ENCODE measurements at regions not wholly inside any gene's neighbourhood (a gene's known extent, or its start where the extent isn't known, plus 50 kb on each side); places are given as distances from the start of the nearest gene placed in this dataset.

- TF ChIP-seq POLR2A (IDR thresholded peaks at IDR 0.05) = no peak
- TF ChIP-seq, protein P1, sequence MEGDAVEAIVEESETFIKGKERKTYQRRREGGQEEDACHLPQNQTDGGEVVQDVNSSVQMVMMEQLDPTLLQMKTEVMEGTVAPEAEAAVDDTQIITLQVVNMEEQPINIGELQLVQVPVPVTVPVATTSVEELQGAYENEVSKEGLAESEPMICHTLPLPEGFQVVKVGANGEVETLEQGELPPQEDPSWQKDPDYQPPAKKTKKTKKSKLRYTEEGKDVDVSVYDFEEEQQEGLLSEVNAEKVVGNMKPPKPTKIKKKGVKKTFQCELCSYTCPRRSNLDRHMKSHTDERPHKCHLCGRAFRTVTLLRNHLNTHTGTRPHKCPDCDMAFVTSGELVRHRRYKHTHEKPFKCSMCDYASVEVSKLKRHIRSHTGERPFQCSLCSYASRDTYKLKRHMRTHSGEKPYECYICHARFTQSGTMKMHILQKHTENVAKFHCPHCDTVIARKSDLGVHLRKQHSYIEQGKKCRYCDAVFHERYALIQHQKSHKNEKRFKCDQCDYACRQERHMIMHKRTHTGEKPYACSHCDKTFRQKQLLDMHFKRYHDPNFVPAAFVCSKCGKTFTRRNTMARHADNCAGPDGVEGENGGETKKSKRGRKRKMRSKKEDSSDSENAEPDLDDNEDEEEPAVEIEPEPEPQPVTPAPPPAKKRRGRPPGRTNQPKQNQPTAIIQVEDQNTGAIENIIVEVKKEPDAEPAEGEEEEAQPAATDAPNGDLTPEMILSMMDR (IDR thresholded peaks at IDR 0.05) = no peak
- no peak overlapping the region for H3K4me3 ChIP-seq
- no peaks in the 10 kb centered on the region for H3K27me3 ChIP-seq
- H3K9me3 ChIP-seq = no peaks in the 10 kb centered on the region
- no peak overlapping the region for H3K27ac ChIP-seq
- no peak for DNase-seq
- no peaks in the 10 kb centered on the region for H3K4me1 ChIP-seq
- no peaks in the 10 kb centered on the region for H3K36me3 ChIP-seq
Observed at GRCh38 chr10:43765516-43765915, 116.8 kb upstream of the ZNF32 start.

DNA sequence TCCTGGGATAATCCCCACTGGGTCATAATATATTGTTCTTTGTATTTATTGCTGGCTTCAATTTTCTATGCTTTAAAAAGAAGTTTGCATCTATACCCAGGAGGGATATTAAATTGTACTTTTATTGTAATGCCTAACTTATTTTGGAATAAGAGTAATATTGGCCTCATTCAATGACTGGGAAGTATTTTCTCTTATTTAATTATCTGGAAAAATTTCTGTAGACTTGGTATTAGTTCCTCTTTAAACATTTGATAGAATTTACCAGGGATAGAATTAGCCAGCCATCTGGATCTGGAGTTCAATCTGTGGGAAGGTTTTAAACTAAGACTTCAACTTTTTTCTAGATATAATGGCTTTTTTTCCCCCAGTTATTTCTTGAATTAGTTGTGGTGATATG, 115.2 kb upstream of the ZNF32 start:
- Histone ChIP-seq H3K4me3 (no peak overlapping the region), H3K36me3 (no peaks in the 10 kb centered on the region), H3K9me3 (no peaks in the 10 kb centered on the region), H3K27me3 (no peaks in the 10 kb centered on the region), H3K4me1 (no peaks in the 10 kb centered on the region), H3K27ac (no peak overlapping the region)
- no peak for DNase-seq
- no peak for TF ChIP-seq POLR2A (IDR thresholded peaks at IDR 0.05)
- TF ChIP-seq, protein P1 (IDR thresholded peaks at IDR 0.05) = no peak

GRCh38 chr10:43760514-43760913, 111.8 kb upstream of the ZNF32 start:
- Histone ChIP-seq H3K9me3 (no peaks in the 10 kb centered on the region), H3K27ac (no peak overlapping the region), H3K36me3 (no peaks in the 10 kb centered on the region), H3K4me3 (no peak overlapping the region), H3K27me3 (no peaks in the 10 kb centered on the region), H3K4me1 (no peaks in the 10 kb centered on the region)
- TF ChIP-seq, protein P1 (IDR thresholded peaks at IDR 0.05) = no peak
- no peak for TF ChIP-seq POLR2A (IDR thresholded peaks at IDR 0.05)
- no peak for DNase-seq

- TF ChIP-seq, protein P1 (IDR thresholded peaks at IDR 0.05) = no peak
- no peak for TF ChIP-seq POLR2A (IDR thresholded peaks at IDR 0.05)
- Histone ChIP-seq H3K36me3 (no peaks in the 10 kb centered on the region), H3K27ac (no peak overlapping the region), H3K9me3 (no peaks in the 10 kb centered on the region), H3K4me3 (no peak overlapping the region), H3K4me1 (no peaks in the 10 kb centered on the region), H3K27me3 (no peaks in the 10 kb centered on the region)
- DNase-seq = no peak
Observed at GRCh38 chr10:43759216-43759615, 110.5 kb upstream of the ZNF32 start.

GRCh38 chr10:43756341-43756740, 107.7 kb upstream of the ZNF32 start:
- no peak overlapping the region for H3K27ac ChIP-seq
- no peak overlapping the region for H3K4me3 ChIP-seq
- H3K4me1 ChIP-seq = no peaks in the 10 kb centered on the region
- no peak for DNase-seq
- no peaks in the 10 kb centered on the region for H3K36me3 ChIP-seq
- TF ChIP-seq, protein P1 (IDR thresholded peaks at IDR 0.05) = no peak
- TF ChIP-seq POLR2A (IDR thresholded peaks at IDR 0.05) = no peak
- no peaks in the 10 kb centered on the region for H3K27me3 ChIP-seq
- H3K9me3 ChIP-seq = no peaks in the 10 kb centered on the region

- DNase-seq = no peak
- H3K27me3 ChIP-seq = no peaks in the 10 kb centered on the region
- no peak for TF ChIP-seq POLR2A (IDR thresholded peaks at IDR 0.05)
- TF ChIP-seq, protein P1 (IDR thresholded peaks at IDR 0.05) = no peak
- no peaks in the 10 kb centered on the region for H3K9me3 ChIP-seq
- H3K4me1 ChIP-seq = no peaks in the 10 kb centered on the region
- H3K4me3 ChIP-seq = no peak overlapping the region
- no peak overlapping the region for H3K27ac ChIP-seq
- no peaks in the 10 kb centered on the region for H3K36me3 ChIP-seq
Observed at GRCh38 chr10:43754569-43755260, 106.0 kb upstream of the ZNF32 start.
